ENCODE measurements at regions not wholly inside any gene's neighbourhood (a gene's known extent, or its start where the extent isn't known, plus 50 kb on each side); places are given as distances from the start of the nearest gene placed in this dataset.

DNA sequence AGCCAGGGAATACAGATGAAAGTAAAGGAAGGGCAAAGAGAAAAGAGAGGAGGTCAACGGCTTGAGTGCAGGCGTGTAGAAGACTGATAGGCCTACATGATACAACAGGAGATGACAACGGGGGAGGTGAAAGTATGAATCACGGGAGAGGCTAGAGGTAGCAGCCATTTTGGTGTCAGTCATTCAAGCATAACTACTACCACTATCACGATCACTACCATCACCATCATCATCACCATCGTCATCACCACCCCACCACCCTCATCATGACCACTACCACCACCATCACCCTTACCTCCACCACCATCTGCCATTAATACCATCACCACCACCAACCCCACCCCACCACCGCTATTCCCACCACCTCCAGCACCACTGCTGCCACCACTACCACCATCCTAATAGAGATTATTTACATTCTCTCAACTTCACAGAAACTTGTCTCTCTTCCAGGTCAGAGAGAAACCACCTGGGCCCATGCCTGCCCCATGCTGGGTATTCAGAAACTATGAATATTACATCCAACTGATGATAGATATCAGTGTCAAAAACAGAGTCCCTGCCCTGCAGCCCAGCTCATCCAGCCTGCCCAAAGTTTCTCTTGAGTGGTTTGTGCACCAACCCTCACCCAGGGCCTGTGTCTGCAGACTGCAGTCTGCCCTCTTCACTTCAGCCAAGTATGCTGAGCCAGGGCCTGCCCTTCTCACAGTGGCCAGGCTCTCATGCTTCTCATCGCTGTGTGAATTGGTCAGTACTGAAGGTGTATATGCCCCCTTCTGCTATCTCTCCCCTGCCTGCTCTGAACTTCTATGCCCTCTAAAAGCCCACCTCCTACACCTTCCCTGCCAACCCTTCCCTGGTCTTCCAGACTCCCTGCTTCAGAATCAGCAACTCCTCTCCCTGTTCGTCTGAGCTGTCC, 215.6 kb upstream of the TLE3 start:
- H3K9me3 ChIP-seq = no peaks in the 10 kb centered on the region
- H3K4me1 ChIP-seq = peaks cover 6% of the 10 kb centered on the region
- H3K27me3 ChIP-seq = no peaks in the 10 kb centered on the region
- H3K27ac ChIP-seq = no peak overlapping the region
- no peak for DNase-seq (ENCODE audit: extremely low spot score in 2 of 2)
- no peak overlapping the region for H3K4me3 ChIP-seq
- H3K36me3 ChIP-seq = no peaks in the 10 kb centered on the region
- TF ChIP-seq POLR2A (IDR thresholded peaks at IDR 0.05) (no peak), POLR2AphosphoS5 (IDR thresholded peaks at IDR 0.05; ENCODE audit: insufficient read depth in 1 of 2, low read depth in 1 of 2) (no peak), CTCF (IDR thresholded peaks at IDR 0.05) (no peak)
- intact Hi-C loops (cut with DNase I) = no loop called here

DNA sequence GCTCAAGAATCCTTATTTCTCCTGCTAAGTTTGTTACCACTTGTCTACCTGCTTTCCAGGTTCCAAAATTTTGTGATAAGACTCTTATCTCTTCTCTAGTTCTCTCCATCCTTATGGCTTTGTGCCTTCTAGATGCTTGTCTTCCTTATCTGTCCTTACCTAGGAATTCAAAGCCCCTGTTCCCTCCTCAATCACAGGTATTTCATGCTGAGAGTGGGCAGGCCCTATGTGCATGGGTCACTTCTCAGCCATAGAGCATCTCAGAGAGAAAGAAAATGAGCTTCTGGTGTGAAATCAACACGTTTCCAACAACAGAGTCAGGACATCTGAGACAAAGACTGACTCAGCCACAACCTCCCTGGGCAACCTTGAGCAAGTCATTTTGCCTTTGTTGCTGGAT, 214.1 kb upstream of the TLE3 start:
- no peaks in the 10 kb centered on the region for H3K27me3 ChIP-seq
- intact Hi-C loops (cut with DNase I) = no loop called here
- H3K36me3 ChIP-seq = no peaks in the 10 kb centered on the region
- no peak overlapping the region for H3K4me3 ChIP-seq
- H3K4me1 ChIP-seq = no peaks in the 10 kb centered on the region
- no peak for DNase-seq (ENCODE audit: extremely low spot score in 2 of 2)
- TF ChIP-seq POLR2AphosphoS5 (IDR thresholded peaks at IDR 0.05; ENCODE audit: insufficient read depth in 1 of 2, low read depth in 1 of 2) = no peak
- TF ChIP-seq POLR2A (IDR thresholded peaks at IDR 0.05) = no peak
- TF ChIP-seq CTCF (IDR thresholded peaks at IDR 0.05) = no peak
- no peak overlapping the region for H3K27ac ChIP-seq
- no peaks in the 10 kb centered on the region for H3K9me3 ChIP-seq

- Histone ChIP-seq H3K4me3 (no peak overlapping the region), H3K27me3 (no peaks in the 10 kb centered on the region), H3K9me3 (no peaks in the 10 kb centered on the region), H3K4me1 (no peaks in the 10 kb centered on the region), H3K36me3 (no peaks in the 10 kb centered on the region), H3K27ac (no peak overlapping the region)
- TF ChIP-seq POLR2A (IDR thresholded peaks at IDR 0.05) = no peak
- TF ChIP-seq POLR2AphosphoS5 (IDR thresholded peaks at IDR 0.05; ENCODE audit: insufficient read depth in 1 of 2, low read depth in 1 of 2) = no peak
- no peak for TF ChIP-seq CTCF (IDR thresholded peaks at IDR 0.05)
- no peak for DNase-seq (ENCODE audit: extremely low spot score in 2 of 2)
- intact Hi-C loops (cut with DNase I) = no loop called here
Observed at GRCh38 chr15:70309716-70310115, 212.0 kb upstream of the TLE3 start.

- Histone ChIP-seq H3K4me3 (no peak overlapping the region), H3K27ac (no peak overlapping the region), H3K27me3 (no peaks in the 10 kb centered on the region), H3K36me3 (no peaks in the 10 kb centered on the region), H3K9me3 (no peaks in the 10 kb centered on the region), H3K4me1 (no peaks in the 10 kb centered on the region)
- TF ChIP-seq CTCF (IDR thresholded peaks at IDR 0.05) (no peak), POLR2A (IDR thresholded peaks at IDR 0.05) (no peak), POLR2AphosphoS5 (IDR thresholded peaks at IDR 0.05; ENCODE audit: insufficient read depth in 1 of 2, low read depth in 1 of 2) (no peak)
- intact Hi-C loops (cut with DNase I) = no loop called here
- no peak for DNase-seq (ENCODE audit: extremely low spot score in 2 of 2)
Observed at GRCh38 chr15:70308735-70309434, 211.2 kb upstream of the TLE3 start.
